Stimulated activated naive CD8-positive, alpha-beta T cell treated with anti-CD3 and anti-CD28 coated beads, Interleukin-15, amount 100 ng/mL, for 72 hours (primary cell): ENCODE measurements at regions not wholly inside any gene's neighbourhood (a gene's known extent, or its start where the extent isn't known, plus 50 kb on each side); places are given as distances from the start of the nearest gene placed in this dataset.
A peak's percentile ranks its signal among the peaks of the same experiment; 100 is the strongest.
"Not testable (repeated sequence)": the region's sequence is repeated elsewhere in the genome, so short reads cannot be mapped to it uniquely, and the experiment has no call there.

Experiments used
- ATAC-seq: fragments of 150-1000 bp; cut with Tn5 transposase; 2 replicates; pipeline ENCODE4 v1.10.0; 2021; ENCODE audit warnings: mild to moderate bottlenecking, moderate library complexity
- DNase-seq, 2 donors: peaks; one replicate each; pipeline ENCODE4 v3.0.0; 2021 to 2022
- H3K27ac Mint-ChIP-seq, 2 donors: one replicate each; pipeline ENCODE4 v1.8.0; 2022; ENCODE audit warnings: mild to moderate bottlenecking in 2 of 2, mixed read lengths in 2 of 2, moderate library complexity in 2 of 2
- H3K27me3 Mint-ChIP-seq: one replicate; pipeline ENCODE4 v1.8.0; 2022; ENCODE audit warnings: mixed read lengths
- H3K4me1 Mint-ChIP-seq: one replicate; pipeline ENCODE4 v1.8.0; 2022; ENCODE audit warnings: mild to moderate bottlenecking, mixed read lengths
- H3K4me3 Mint-ChIP-seq, 2 donors: one replicate each; pipeline ENCODE4 v1.8.0; 2022; ENCODE audit warnings: mild to moderate bottlenecking in 2 of 2, mixed read lengths in 2 of 2, moderate library complexity in 1 of 2
- H3K9me3 Mint-ChIP-seq, 2 donors: one replicate each; pipeline ENCODE4 v1.8.0; 2022; ENCODE audit warnings: mixed read lengths in 2 of 2

DNA sequence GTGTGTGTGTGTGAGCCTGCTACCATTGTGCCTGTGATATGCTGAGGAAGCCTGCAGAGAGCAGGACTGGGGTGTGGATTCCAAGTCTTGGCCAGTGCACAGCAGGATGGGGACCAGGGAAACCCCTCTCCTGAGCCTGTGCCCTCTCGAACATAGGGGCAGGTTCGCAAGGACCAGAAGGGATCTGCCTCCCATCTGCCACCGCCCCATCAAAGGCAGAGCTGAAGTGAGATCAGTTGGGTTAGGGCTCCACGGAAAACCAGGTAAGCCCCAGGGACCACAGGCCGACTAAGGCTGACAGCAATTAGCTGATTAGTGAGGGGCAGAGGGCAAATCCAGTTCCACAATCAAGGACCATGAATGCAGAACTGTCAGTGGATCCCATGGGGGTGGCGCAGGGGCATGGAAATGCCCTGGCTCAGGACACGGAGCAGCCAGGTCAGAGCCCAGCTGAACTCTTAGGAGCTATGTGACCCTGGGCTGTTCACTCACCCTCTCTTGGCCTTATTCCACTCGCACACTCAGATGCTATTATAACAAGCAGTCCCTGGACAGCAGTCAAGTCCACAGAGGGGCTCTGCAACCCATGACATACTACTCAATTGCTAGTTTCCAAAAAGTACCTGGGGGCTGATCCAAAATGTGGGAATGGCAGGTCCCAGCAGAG, 84.2 kb upstream of the ID2 start:
- Mint-ChIP-seq H3K9me3 (no peaks in the 10 kb centered on the region), H3K27ac (no peak overlapping the region), H3K4me3 (no peak overlapping the region), H3K27me3 (peaks cover 14% of the 10 kb centered on the region), H3K4me1 (peaks cover 4% of the 10 kb centered on the region)
- no peak for DNase-seq
- no peak for ATAC-seq

DNA sequence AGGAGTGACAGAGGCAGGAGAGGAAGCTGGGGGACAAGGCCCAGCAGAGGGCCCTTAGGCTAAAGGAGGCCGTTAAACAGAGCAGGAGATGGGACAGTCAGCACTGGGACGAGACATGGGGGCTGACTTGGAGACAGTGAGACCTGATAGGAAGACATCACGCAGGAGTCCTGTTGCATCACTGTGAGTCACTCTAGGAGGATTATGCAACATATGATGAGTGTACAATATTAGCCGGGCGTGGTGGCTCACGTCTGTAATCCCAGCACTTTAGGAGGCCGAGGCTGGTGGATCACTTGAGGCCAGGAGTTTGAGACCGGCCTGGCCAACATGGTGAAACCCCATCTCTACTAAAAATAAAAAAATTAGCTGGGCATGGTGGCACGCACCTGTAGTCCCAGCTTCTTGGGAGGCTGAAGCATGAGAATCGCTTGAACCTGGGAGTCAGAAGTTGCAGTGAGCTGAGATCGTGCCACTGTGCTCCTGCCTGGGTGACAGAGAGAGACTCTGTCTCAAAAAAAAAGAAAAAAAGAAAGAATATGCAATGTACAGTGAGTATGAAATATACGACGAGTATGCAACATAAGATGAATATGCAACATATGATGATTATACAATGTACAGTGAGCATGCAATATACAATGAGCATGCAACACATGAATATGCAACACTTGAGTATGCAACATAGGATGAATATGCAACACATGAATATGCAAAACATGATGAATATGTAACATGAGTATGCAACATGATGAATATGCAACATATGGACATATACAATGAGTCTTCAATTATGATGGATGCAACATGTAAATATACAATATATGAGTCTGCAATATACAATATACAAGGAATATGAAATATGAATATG, 83.3 kb upstream of the ID2 start:
- no peak overlapping the region for H3K27ac Mint-ChIP-seq
- H3K4me3 Mint-ChIP-seq = no peak overlapping the region
- peaks cover 14% of the 10 kb centered on the region for H3K27me3 Mint-ChIP-seq
- H3K9me3 Mint-ChIP-seq = no peaks in the 10 kb centered on the region
- DNase-seq = no peak
- no peak for ATAC-seq
- H3K4me1 Mint-ChIP-seq = peaks cover 4% of the 10 kb centered on the region

DNA sequence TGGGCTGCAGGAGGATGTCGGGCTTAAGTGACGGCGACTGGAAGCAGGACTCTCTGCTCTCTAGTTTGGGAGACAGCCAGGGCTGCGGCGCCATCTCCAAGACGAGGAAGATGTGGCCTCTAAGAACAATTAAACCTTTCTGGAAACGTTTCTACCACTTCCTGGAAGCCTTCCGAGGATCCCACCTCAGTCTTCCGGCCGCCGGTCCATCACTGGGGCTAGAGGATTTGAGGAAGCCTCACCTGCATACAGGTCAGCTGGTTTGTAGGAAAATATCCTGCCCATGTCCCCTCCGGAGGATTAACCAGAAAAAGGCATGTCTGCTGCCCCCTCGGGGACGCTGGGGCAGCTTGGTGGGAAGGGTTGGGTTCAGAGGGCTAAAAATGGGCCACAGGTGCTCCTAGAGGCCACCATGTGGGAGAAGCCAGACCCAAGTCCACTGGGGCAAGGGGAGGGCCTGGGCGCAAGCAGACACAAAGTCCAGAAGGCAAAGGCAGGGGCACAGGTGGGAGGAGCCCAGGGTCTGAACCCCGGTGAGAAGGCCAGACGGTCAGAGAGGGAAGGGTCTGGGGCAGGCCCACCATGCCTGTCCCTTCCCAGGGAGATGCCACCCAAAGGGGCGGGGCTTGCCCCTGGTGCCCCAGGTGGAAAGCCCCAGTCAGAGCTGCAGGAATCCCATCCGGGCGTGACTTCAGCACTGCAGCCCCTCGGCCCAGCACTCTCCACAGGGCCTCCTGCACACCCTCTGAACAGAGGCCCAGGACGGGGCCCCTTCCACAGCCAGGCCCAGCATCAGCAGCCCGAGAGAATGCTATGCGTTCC, 82.2 kb upstream of the ID2 start:
- no peaks in the 10 kb centered on the region for H3K9me3 Mint-ChIP-seq
- H3K27ac Mint-ChIP-seq = no peak overlapping the region

DNA sequence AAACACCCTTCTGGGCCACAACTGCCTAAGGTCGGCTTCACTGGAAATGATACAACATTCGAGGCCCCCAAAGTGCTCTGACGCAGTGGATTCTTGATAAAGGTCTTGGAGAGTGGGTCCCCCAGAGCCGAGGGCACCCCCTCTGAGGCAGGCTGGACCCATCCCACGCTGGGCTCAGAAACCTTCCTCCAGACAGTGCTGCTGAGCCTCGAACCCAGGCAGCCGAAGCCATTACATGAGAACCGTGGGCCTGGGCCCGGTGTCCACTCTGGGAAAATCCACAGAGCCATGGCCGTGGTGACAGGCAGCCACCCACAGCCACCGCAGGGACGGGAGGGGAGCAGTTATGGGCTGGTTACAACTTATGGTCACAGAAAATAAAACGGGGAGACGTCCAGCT, 81.4 kb upstream of the ID2 start:
- H3K27ac Mint-ChIP-seq = no peak overlapping the region
- H3K27me3 Mint-ChIP-seq = peaks cover 4% of the 10 kb centered on the region
- H3K4me3 Mint-ChIP-seq = no peak overlapping the region
- H3K9me3 Mint-ChIP-seq = no peaks in the 10 kb centered on the region
- ATAC-seq = no peak
- no peak for DNase-seq
- no peaks in the 10 kb centered on the region for H3K4me1 Mint-ChIP-seq

More for the DNA sequence above, 82.2 kb upstream of the ID2 start:
- Mint-ChIP-seq H3K27me3 (peaks cover 9% of the 10 kb centered on the region), H3K4me3 (no peak overlapping the region), H3K4me1 (no peaks in the 10 kb centered on the region)
- DNase-seq (no peak), ATAC-seq (peak; percentile 48)

DNA sequence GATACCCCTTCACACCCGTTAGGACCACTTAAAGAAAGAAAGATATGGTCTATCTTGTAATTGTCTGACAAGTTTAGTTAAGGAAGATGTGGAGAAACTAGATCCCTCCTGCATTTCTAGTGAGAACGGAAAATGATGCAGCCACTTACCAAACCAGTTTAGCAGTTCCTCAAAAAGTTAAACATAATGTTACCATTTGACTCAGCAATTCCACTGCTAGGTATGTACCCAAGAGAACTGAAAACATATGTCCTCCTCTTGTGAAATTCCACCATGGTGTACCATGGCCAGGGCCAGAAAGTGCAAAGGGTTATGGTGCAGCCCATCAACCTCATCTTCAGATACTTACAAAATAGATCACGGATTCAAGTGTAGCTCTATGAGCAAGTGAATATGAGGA, 79.0 kb upstream of the ID2 start:
- ATAC-seq = no peak
- DNase-seq = no peak
- peaks cover 20% of the 10 kb centered on the region for H3K4me1 Mint-ChIP-seq
- no peaks in the 10 kb centered on the region for H3K9me3 Mint-ChIP-seq
- H3K27me3 Mint-ChIP-seq = no peaks in the 10 kb centered on the region
- no peak overlapping the region for H3K4me3 Mint-ChIP-seq
- no peak overlapping the region for H3K27ac Mint-ChIP-seq

DNA sequence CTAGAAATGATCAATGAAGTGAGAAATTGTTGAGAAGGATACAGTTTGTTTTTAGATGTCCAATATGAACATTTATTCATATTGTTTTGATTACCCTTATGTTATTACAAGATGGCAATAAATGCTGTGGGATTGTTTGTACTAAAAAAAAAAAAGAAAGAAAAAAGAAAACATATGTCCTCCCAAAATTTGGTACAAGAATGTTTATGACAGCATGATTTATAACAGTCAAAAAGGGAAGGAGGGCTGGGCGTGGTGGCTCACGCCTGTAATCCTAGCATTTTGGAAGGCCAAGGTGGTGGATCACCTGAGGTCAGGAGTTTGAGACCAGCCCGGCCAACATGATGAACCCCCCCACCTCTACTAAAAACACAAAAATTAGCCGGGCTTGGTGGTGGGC, 78.5 kb upstream of the ID2 start:
- ATAC-seq, H3K27ac Mint-ChIP-seq, H3K27me3 Mint-ChIP-seq, H3K9me3 Mint-ChIP-seq, H3K4me3 Mint-ChIP-seq, DNase-seq: not testable (repeated sequence)
- peaks cover 25% of the 10 kb centered on the region for H3K4me1 Mint-ChIP-seq

DNA sequence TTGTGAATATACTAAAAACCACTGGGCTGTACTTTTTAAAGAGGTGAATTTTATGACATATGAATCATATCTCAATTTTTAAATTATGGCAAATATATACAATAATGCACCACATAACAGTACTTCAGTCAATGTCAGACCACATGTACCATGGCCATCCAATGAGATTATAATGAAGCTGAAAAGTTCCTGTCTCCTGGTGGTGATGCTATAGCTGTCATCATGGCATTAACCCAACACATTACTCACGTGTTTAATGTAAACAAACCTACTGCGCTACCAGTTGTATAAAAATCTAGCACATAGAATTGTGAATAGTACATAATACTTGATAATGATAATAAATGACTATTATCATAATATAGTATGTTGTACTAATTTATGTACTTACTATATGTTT, 77.6 kb upstream of the ID2 start:
- DNase-seq = no peak
- Mint-ChIP-seq H3K27ac (no peak overlapping the region), H3K4me3 (no peak overlapping the region)

DNA sequence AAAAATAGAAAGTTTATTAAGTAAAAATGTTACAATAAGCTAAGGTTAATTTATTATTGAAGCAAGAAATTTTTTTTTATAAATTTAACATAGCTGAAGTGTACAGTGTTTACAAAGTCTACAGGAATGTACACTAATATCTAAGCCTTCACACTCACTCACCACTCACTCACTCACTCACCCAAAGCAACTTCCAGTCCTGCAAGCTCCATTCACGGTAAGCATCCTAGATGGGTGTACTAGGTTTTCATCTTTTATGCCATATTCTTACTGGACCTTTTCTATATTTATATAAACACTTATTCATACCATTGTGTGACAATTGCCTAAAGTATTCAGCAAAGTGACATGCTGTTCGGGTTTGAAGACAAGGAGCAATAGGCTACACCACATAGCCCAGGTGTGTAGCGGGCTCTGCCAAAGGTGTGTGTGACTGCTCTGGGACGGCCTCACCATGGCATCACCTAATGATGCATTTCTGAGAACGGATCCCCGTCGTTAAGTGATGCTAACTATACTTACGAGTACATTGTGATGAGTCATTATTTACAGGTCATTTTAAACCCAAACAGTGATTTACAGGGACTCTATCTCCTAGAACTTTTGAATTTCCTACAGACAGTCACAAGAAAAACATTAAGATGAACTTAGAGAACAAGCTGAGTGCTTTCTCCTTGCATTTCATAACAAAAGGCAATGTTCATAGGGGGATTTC, 76.3 kb upstream of the ID2 start:
- H3K4me3 Mint-ChIP-seq = no peak overlapping the region
- peaks cover 5 to 6% of the 10 kb centered on the region in 2 donors for H3K9me3 Mint-ChIP-seq
- H3K4me1 Mint-ChIP-seq = peaks cover 36% of the 10 kb centered on the region
- H3K27ac Mint-ChIP-seq = no peak overlapping the region
- DNase-seq = no peak
- H3K27me3 Mint-ChIP-seq = peaks cover 3% of the 10 kb centered on the region
- ATAC-seq = no peak

More for the DNA sequence above, 77.6 kb upstream of the ID2 start:
- no peaks in the 10 kb centered on the region for H3K27me3 Mint-ChIP-seq
- H3K4me1 Mint-ChIP-seq = peaks cover 35% of the 10 kb centered on the region
- H3K9me3 Mint-ChIP-seq = no peaks in the 10 kb centered on the region
- no peak for ATAC-seq

DNA sequence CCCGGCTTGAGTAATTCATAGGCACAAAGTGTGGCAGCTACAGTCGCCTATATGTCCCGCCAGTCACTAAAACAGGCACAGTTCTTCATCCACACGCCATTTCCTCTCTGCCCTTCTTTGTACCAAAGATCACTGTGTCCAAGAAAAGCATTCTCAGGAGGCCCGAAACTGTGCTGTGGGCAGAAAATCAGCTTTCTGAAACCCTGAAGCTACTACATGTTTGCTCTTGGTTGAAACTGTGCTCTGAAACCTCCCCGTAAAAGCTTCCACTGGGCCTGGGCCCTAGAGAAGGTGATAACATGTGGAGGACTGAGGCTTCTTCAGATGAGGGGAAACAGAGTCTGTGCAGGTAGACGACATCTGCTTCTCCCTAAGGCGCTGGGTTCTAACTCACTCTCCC, 75.6 kb upstream of the ID2 start:
- H3K9me3 Mint-ChIP-seq = peaks cover 10 to 14% of the 10 kb centered on the region in 2 donors
- peak; percentile 32 for ATAC-seq
- peak overlapping the region in 1 of 2 donors; percentile 27 for H3K27ac Mint-ChIP-seq
- peaks cover 36% of the 10 kb centered on the region for H3K4me1 Mint-ChIP-seq
- peak overlapping the region in 1 of 2 donors; percentile 9 for H3K4me3 Mint-ChIP-seq
- DNase-seq = peak in 1 of 2 donors; percentile 54
- peaks cover 10% of the 10 kb centered on the region for H3K27me3 Mint-ChIP-seq

DNA sequence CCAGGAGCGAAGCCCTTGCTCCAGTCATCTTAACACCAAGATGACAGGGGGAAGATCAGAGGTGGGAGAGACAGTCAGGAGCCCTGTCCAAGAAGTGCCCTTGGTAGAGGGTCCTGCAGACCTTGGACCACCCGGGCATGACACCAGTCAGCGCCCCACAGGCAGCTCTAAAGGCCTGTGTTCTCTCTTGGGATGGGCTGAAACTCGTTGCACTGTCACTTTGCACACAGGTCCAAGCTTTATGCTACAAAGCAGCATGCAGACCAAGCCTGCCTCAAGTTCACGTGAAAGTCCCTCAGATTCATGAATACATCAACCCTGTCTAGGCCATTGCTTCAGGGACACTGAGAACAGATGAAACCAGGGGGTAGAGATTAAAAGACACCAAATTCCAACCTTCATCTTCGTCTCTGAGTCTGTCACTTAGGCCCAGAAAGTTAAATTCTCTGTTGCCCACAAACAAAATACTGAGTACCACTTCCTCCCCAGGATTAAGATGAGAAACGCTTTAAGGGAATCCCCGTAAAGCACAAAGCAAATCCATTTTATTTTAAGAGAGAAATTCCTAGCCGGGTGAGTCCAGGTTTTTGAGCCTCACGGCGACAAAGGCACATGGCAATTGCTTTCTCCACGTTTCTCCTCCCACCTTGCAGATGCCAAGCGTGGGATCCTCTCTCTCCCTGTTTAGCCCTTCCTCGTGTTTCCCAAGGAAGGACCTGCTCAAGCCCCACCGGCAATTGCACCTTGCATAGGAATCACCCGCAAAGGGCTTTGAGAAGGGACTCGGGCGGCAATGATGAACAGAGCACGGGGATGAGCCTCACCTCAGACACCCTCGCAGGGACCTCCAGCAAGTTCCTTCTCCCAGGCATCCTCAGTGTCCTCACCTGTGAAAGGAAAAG, 75.0 kb upstream of the ID2 start:
- no peak for ATAC-seq
- H3K9me3 Mint-ChIP-seq = peaks cover 10 to 15% of the 10 kb centered on the region in 2 donors
- H3K27me3 Mint-ChIP-seq = peaks cover 10% of the 10 kb centered on the region

DNA sequence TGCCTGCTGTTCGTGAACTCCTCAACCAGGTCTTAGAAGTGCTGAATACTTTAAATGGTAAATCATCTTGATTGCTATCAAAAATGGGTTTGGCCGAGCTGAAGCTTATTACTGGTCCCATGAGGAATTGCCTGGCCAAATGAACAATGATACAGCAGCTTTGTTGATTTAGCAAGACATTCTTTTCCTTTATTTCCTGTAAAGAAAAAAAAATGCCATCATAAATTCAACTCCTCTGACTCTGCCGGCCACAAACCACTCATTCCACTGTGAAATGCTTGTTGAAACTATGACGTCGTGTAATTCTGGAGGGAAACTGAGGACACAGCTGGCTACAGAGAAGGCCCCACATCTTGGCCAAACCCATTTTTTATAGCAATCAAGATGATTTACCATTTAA, 74.2 kb upstream of the ID2 start:
- Mint-ChIP-seq H3K4me1 (peaks cover 39% of the 10 kb centered on the region), H3K9me3 (peaks cover 10 to 15% of the 10 kb centered on the region in 2 donors), H3K27ac (peak overlapping the region; percentile 69 to 84), H3K27me3 (peaks cover 10% of the 10 kb centered on the region), H3K4me3 (peak overlapping the region; percentile 4 to 68)
- DNase-seq = no peak
- ATAC-seq = no peak

More for the DNA sequence above, 75.0 kb upstream of the ID2 start:
- peak overlapping the region in 1 of 2 donors; percentile 27 for H3K27ac Mint-ChIP-seq
- no peak for DNase-seq
- peak overlapping the region in 1 of 2 donors; percentile 19 for H3K4me3 Mint-ChIP-seq
- H3K4me1 Mint-ChIP-seq = peaks cover 36% of the 10 kb centered on the region

DNA sequence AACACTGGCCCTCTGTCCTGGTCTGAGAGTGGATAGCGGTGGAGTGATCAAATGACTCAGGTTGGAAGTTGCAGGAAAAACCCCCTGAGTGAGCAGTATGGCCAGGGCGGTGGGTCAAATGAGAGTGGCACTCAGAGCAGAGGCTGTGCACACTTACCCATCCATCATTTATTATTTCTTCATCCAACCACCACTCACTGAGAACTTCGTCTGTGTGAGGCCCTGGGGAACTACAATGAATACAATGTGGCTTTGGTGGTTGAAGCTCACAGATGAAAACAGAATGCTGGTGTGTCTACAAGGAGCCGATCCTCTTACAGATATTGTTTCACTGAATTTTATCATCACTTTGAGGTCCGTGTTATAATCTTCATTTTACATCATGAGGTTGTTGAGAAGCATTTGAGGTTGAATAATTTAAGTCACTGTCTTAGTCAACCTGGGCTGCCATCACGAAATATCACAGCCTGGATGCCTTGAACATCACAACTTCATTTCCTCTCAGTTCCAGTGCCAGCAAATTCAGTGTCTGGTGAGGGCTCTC, 73.4 kb upstream of the ID2 start:
- DNase-seq = peak; percentile 37 to 80
- ATAC-seq = peak; percentile 96
- Mint-ChIP-seq H3K4me1 (peaks cover 43% of the 10 kb centered on the region), H3K27me3 (peaks cover 10% of the 10 kb centered on the region), H3K27ac (peak overlapping the region; percentile 84 to 87), H3K4me3 (peak overlapping the region; percentile 11 to 59), H3K9me3 (peaks cover 10 to 15% of the 10 kb centered on the region in 2 donors)

DNA sequence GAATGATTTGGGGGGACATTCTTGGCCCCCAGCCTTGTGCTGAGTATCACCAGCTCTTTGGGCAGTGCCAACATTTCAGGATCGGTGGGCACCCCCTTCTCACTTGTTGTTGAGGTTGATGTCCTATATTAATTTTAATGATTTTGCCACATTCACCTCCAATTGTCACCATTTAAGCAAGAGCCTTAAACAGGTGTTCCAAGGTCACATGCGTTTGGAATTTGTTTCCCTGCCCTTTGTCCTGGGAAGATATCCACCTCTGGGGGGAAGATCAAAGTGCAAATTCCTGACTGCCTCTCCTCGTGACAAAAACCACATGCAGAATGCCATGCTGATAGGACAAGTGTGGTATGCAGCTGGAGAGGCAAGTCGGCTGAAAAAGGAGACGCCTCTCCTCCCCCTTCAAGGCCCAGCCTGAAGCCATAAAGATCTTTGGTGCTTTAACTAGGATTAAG, 72.5 kb upstream of the ID2 start:
- H3K4me1 Mint-ChIP-seq = peaks cover 43% of the 10 kb centered on the region
- peak overlapping the region in 1 of 2 donors; percentile 11 for H3K4me3 Mint-ChIP-seq
- peaks cover 10 to 16% of the 10 kb centered on the region in 2 donors for H3K9me3 Mint-ChIP-seq
- peak overlapping the region; percentile 75 to 85 for H3K27ac Mint-ChIP-seq
- peaks cover 10% of the 10 kb centered on the region for H3K27me3 Mint-ChIP-seq
- DNase-seq = no peak
- ATAC-seq = no peak

DNA sequence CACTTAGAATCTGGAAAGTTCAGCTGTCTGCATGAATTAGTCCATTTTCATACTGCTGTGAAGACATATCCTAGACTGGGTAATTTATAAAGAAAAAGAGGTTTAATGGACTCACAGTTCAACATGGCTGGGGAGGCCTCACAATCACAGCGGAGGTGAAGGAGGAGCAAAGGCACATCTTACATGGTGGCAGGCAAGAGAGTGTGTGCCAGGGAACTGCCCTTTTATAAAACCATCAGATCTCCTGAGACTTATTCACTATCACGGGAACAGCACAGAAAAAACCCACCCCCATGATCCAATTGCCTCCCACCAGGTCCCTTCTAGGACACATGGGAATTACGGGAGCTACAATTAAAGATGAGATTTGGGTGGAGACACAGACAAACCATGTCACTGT, 71.1 kb upstream of the ID2 start:
- DNase-seq, ATAC-seq, H3K27ac Mint-ChIP-seq, H3K4me3 Mint-ChIP-seq, H3K27me3 Mint-ChIP-seq: not testable (repeated sequence)
- Mint-ChIP-seq H3K4me1 (peaks cover 43% of the 10 kb centered on the region), H3K9me3 (peaks cover 10 to 22% of the 10 kb centered on the region in 2 donors)
